GM12878 (cell line): ENCODE measurements at regions not wholly inside any gene's neighbourhood (a gene's known extent, or its start where the extent isn't known, plus 50 kb on each side); places are given as distances from the start of the nearest gene placed in this dataset.
A peak's percentile ranks its signal among the peaks of the same experiment; 100 is the strongest.

Experiments used
- ATAC-seq: fragments of 200-7000 bp; cut with Tn5 transposase; 3 replicates; pipeline ENCODE4 v1.9.1; 2020; ENCODE audit warnings: mild to moderate bottlenecking, moderate library complexity
- BruUV-seq: library from RNA; stranded (reverse); fragments of 400-500 nt; replicated peaks from 2 replicates; lab custom pipeline; 2021; lab: Mats Ljungman, UMichigan
- CTCF ChIA-PET: fragments of 300-600 bp; sonication (Branson Sonifier 250); formaldehyde crosslinking; extraction: SDS; loops from one replicate; lab custom pipeline; 2021; ENCODE audit warnings: inconsistent platforms; lab: Yijun Ruan, JAX
- POLR2A ChIA-PET: fragments of 350-600 bp; formaldehyde crosslinking; extraction: SDS; loops from one replicate; lab custom pipeline; 2021; ENCODE audit warnings: inconsistent platforms; lab: Charles Lee
- RAD21 ChIA-PET: fragments of 300-600 bp; sonication (Branson Sonifier 250); formaldehyde crosslinking; loops from one replicate; lab custom pipeline; 2023; ENCODE audit warnings: antibody characterized with exemption; ENCODE audit not compliant: unreplicated experiment; lab: Charles Lee
- SMC1A ChIA-PET: fragments of 300-600 bp; sonication (Branson Sonifier 250); formaldehyde crosslinking; loops from one replicate; lab custom pipeline; 2023; ENCODE audit not compliant: unreplicated experiment, uncharacterized antibody; lab: Charles Lee
- DNase-seq: peaks from one replicate; pipeline ENCODE4 v3.0.0-alpha.2; 2011; ENCODE audit warnings: low read depth, low spot score
- FAIRE-seq: peaks from 3 replicates; lab custom pipeline; 2011; peaks lifted over from hg19 to GRCh38; lab: Jason Lieb, UNC
- H2AFZ ChIP-seq: 2 replicates; pipeline ENCODE4 v1.6.0; 2011; ENCODE audit warnings: low read depth, low read length, control low read depth; ENCODE audit not compliant: control insufficient read depth
- H3K27ac ChIP-seq: 2 replicates; pipeline ENCODE4 v1.5.1; 2011; ENCODE audit warnings: control low read depth; ENCODE audit not compliant: control insufficient read depth, insufficient read depth
- H3K27me3 ChIP-seq, 2 experiments: replicated peaks in 1 of 2; 2 replicates each; pipeline versions ENCODE4 v1.6.0 to v1.6.1; 2011; ENCODE audit warnings: low read length in 1 of 2; ENCODE audit not compliant: control insufficient read depth in 2 of 2, insufficient read depth in 2 of 2
- H3K36me3 ChIP-seq, 2 experiments: 2 replicates each; pipeline ENCODE4 v1.5.1; 2011; ENCODE audit warnings: low read length in 1 of 2; ENCODE audit not compliant: control insufficient read depth in 2 of 2, insufficient read depth in 2 of 2
- H3K4me1 ChIP-seq: 2 replicates; pipeline ENCODE4 v1.6.1; 2011; ENCODE audit warnings: mild to moderate bottlenecking, low read length, moderate library complexity, mixed read lengths; ENCODE audit not compliant: control insufficient read depth, insufficient read depth
- H3K4me2 ChIP-seq: 2 replicates; pipeline ENCODE4 v1.6.0; 2011; ENCODE audit warnings: control low read depth; ENCODE audit not compliant: control insufficient read depth, insufficient read depth
- H3K4me3 ChIP-seq: fragments of 200-600 bp; sonication (generic); 2 replicates; pipeline ENCODE4 v1.5.1; 2016
- H3K79me2 ChIP-seq: 2 replicates; pipeline ENCODE4 v1.6.0; 2011; ENCODE audit warnings: low read length; ENCODE audit not compliant: control insufficient read depth, insufficient read depth
- H3K9ac ChIP-seq: 2 replicates; pipeline ENCODE4 v1.8.0; 2011; ENCODE audit warnings: low read length, control low read depth, mixed read lengths; ENCODE audit not compliant: control insufficient read depth, insufficient read depth
- H3K9me3 ChIP-seq: replicated peaks from 3 replicates; pipeline ENCODE4 v1.5.1; 2011; ENCODE audit warnings: mild to moderate bottlenecking, low read length; ENCODE audit not compliant: control insufficient read depth, insufficient read depth
- H4K20me1 ChIP-seq: 2 replicates; pipeline ENCODE4 v1.6.0; 2011; ENCODE audit not compliant: control insufficient read depth, insufficient read depth
- CREB1 ChIP-seq: IDR thresholded peaks from 2 replicates; pipeline ENCODE4 v1.6.1; 2012; ENCODE audit warnings: low read depth, mild to moderate bottlenecking, inconsistent platforms
- EED ChIP-seq: sonication (generic); IDR thresholded peaks from 2 replicates; pipeline ENCODE4 v1.6.1; 2016; ENCODE audit warnings: antibody characterized with exemption, low read depth
- EGR1 ChIP-seq, 2 experiments: IDR thresholded peaks; 1 replicate in 1 of 2; 2 replicates in 1 of 2; pipeline ENCODE4 v1.6.1; 2011 to 2012; ENCODE audit warnings: low read depth in 2 of 2, low read length in 2 of 2, borderline replicate concordance in 1 of 2, mild to moderate bottlenecking in 1 of 2, moderate library complexity in 1 of 2
- ESRRA ChIP-seq: IDR thresholded peaks from 2 replicates; pipeline ENCODE4 v1.6.1; 2012; ENCODE audit warnings: mild to moderate bottlenecking, low read length, improper control_type of control experiment
- FOXK2 ChIP-seq: fragments of 450-650 bp; IDR thresholded peaks from 2 replicates; pipeline ENCODE4 v1.6.1; 2017; ENCODE audit warnings: mild to moderate bottlenecking, moderate library complexity
- JUNB ChIP-seq: IDR thresholded peaks from 2 replicates; pipeline ENCODE4 v1.6.1; 2016; ENCODE audit warnings: antibody characterized with exemption, mild to moderate bottlenecking
- NR2F1 ChIP-seq: fragments of 450-650 bp; conservative IDR thresholded peaks from 2 replicates; pipeline ENCODE4 v1.6.1; 2017; ENCODE audit warnings: mild to moderate bottlenecking
- SIX5 ChIP-seq: IDR thresholded peaks from 2 replicates; pipeline ENCODE4 v1.6.1; 2011; ENCODE audit warnings: mild to moderate bottlenecking, low read depth, low read length, moderate library complexity; ENCODE audit not compliant: severe bottlenecking
- SMC3 ChIP-seq: IDR thresholded peaks from 2 replicates; pipeline ENCODE4 v1.6.1; 2011; ENCODE audit warnings: low read length, improper control_type of control experiment, borderline replicate concordance
- SREBF2 ChIP-seq: IDR thresholded peaks from 2 replicates; pipeline ENCODE4 v1.6.1; 2012; ENCODE audit warnings: mild to moderate bottlenecking, low read length
- SRF ChIP-seq, 2 experiments: IDR thresholded peaks; 2 replicates each; pipeline ENCODE4 v1.6.1; 2011; ENCODE audit warnings: low read depth in 2 of 2, low read length in 2 of 2, mild to moderate bottlenecking in 1 of 2, moderate library complexity in 1 of 2
- ZBED1 ChIP-seq: IDR thresholded peaks from 2 replicates; pipeline ENCODE4 v1.6.1; 2016; ENCODE audit warnings: borderline replicate concordance
- WGBS: methylation state at CpG from one replicate; pipeline ENCODE4 v1.1.6; 2016; ENCODE audit warnings: low lambda C conversion rate; ENCODE audit not compliant: insufficient replicate concordance, insufficient coverage; ENCODE audit errors: missing lambda C conversion rate; 5-methylcytosine and 5-hydroxymethylcytosine counted together
- in situ Hi-C: fragments of 300-500 bp; cut with MboI; formaldehyde crosslinking; loops from 9 replicates; pipeline ENCODE4 v1.14.3; 2018; ENCODE audit warnings: mixed read lengths
- intact Hi-C: fragments of 100-400 bp; cut with micrococcal nuclease; formaldehyde crosslinking; loops from one replicate; pipeline ENCODE4 v1.14.2; 2022; ENCODE audit not compliant: unreplicated experiment
- TF ChIP-seq, protein P1 (sequence below): fragments of 150-350 bp; IDR thresholded peaks from 2 replicates; pipeline ENCODE4 v1.6.1; 2014; ENCODE audit warnings: mild to moderate bottlenecking, low read depth, low read length
- TF ChIP-seq, protein P2 (sequence below): IDR thresholded peaks from 2 replicates; pipeline ENCODE4 v1.6.1; 2012; ENCODE audit warnings: low read depth, low read length, improper control_type of control experiment
- TF ChIP-seq, protein P3 (sequence below): IDR thresholded peaks from 2 replicates; pipeline ENCODE4 v1.6.1; 2011; ENCODE audit warnings: borderline replicate concordance, low read depth, mild to moderate bottlenecking, moderate library complexity, mixed read lengths, low read length; ENCODE audit not compliant: insufficient read depth; ENCODE audit errors: extremely low read length
- TF ChIP-seq, protein P4 (sequence below): IDR thresholded peaks from 2 replicates; pipeline ENCODE4 v1.6.1; 2011; ENCODE audit warnings: low read depth, low read length, improper control_type of control experiment, borderline replicate concordance
- TF ChIP-seq, protein P5 (sequence below): IDR thresholded peaks from 2 replicates; pipeline ENCODE4 v1.6.1; 2011; ENCODE audit warnings: low read depth, mild to moderate bottlenecking, low read length, moderate library complexity, borderline replicate concordance; ENCODE audit errors: extremely low read depth

DNA sequence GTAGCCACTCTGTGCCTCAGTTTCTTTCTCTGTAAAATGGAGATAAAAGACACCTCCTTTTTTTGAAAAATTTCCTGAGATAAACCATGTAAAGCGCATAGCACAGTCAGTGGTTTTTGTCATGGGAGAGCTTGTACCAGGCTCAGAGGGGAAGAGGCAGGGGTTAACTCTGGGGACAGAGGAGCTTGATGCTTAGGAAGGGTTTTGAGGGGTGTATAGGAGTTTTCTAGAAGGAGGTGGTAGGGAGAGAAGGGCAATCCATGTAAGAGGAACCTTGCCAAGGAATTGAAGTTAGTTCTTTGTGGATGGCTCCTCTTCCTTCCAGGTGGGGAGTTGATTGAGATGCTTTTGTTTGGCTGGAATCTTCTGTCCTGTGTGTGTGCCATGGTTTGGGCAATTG, 131.9 kb upstream of the GSE1 start:
- WGBS, result 43% methylated on average over 1 of the region's 1 CpG
- RAD21 ChIA-PET, result no interaction called here

More for the DNA sequence above, 131.9 kb upstream of the GSE1 start:
- CTCF ChIA-PET, result interaction anchor here (1.0 to 1.6 kb wide), 3 partner anchors 10 to 60 kb away, joined by 3 to 6 read pairs (median 5); no protein-coding TSS in a partner anchor
- Histone ChIP-seq H3K79me2 (no peaks in the 10 kb centered on the region), H3K4me2 (peak overlapping the region; percentile 44), H4K20me1 (no peaks in the 10 kb centered on the region), H3K4me1 (peaks cover 8% of the 10 kb centered on the region), H3K9ac (no peak overlapping the region), H3K27ac (no peak overlapping the region), H2AFZ (no peak overlapping the region), H3K36me3 (no peaks in the 10 kb centered on the region), H3K9me3 (no peaks in the 10 kb centered on the region), H3K27me3 (no peaks in the 10 kb centered on the region; a peak in 2 of 4 replicates), H3K4me3 (no peak overlapping the region)
- ATAC-seq (no peak), FAIRE-seq (no peak), DNase-seq (no peak)
- POLR2A ChIA-PET, result no interaction called here
- BruUV-seq, result no TSS peak
- SMC1A ChIA-PET, result no interaction called here
- intact Hi-C loops (no loop called here), in situ Hi-C loops (no loop called here)
- TF ChIP-seq EGR1 (IDR thresholded peaks at IDR 0.05; ENCODE audit: borderline replicate concordance in 1 of 2, low read depth in 2 of 2, low read length in 2 of 2), result no peak
- TF ChIP-seq, protein P1, sequence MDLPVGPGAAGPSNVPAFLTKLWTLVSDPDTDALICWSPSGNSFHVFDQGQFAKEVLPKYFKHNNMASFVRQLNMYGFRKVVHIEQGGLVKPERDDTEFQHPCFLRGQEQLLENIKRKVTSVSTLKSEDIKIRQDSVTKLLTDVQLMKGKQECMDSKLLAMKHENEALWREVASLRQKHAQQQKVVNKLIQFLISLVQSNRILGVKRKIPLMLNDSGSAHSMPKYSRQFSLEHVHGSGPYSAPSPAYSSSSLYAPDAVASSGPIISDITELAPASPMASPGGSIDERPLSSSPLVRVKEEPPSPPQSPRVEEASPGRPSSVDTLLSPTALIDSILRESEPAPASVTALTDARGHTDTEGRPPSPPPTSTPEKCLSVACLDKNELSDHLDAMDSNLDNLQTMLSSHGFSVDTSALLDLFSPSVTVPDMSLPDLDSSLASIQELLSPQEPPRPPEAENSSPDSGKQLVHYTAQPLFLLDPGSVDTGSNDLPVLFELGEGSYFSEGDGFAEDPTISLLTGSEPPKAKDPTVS, result no peak
- TF ChIP-seq CREB1, result no peak
- no peak for TF ChIP-seq ZBED1
- TF ChIP-seq, protein P2, sequence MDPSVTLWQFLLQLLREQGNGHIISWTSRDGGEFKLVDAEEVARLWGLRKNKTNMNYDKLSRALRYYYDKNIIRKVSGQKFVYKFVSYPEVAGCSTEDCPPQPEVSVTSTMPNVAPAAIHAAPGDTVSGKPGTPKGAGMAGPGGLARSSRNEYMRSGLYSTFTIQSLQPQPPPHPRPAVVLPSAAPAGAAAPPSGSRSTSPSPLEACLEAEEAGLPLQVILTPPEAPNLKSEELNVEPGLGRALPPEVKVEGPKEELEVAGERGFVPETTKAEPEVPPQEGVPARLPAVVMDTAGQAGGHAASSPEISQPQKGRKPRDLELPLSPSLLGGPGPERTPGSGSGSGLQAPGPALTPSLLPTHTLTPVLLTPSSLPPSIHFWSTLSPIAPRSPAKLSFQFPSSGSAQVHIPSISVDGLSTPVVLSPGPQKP, result no peak
- no peak for TF ChIP-seq SREBF2
- TF ChIP-seq, protein P3, sequence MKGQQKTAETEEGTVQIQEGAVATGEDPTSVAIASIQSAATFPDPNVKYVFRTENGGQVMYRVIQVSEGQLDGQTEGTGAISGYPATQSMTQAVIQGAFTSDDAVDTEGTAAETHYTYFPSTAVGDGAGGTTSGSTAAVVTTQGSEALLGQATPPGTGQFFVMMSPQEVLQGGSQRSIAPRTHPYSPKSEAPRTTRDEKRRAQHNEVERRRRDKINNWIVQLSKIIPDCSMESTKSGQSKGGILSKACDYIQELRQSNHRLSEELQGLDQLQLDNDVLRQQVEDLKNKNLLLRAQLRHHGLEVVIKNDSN, result no peak
- no peak for TF ChIP-seq EED
- no peak for TF ChIP-seq SRF (IDR thresholded peaks at IDR 0.05; ENCODE audit: low read depth in 2 of 2, low read length in 2 of 2)
- TF ChIP-seq SIX5, result no peak
- no peak for TF ChIP-seq FOXK2
- TF ChIP-seq, protein P4, sequence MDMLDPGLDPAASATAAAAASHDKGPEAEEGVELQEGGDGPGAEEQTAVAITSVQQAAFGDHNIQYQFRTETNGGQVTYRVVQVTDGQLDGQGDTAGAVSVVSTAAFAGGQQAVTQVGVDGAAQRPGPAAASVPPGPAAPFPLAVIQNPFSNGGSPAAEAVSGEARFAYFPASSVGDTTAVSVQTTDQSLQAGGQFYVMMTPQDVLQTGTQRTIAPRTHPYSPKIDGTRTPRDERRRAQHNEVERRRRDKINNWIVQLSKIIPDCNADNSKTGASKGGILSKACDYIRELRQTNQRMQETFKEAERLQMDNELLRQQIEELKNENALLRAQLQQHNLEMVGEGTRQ, result no peak
- no peak for TF ChIP-seq NR2F1
- TF ChIP-seq ESRRA, result no peak
- TF ChIP-seq, protein P5, sequence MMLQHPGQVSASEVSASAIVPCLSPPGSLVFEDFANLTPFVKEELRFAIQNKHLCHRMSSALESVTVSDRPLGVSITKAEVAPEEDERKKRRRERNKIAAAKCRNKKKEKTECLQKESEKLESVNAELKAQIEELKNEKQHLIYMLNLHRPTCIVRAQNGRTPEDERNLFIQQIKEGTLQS, result no peak
- TF ChIP-seq SMC3, result no peak
- no peak for TF ChIP-seq JUNB
